Thyroid gland (tissue), 4 donors: ENCODE measurements at regions not wholly inside any gene's neighbourhood (a gene's known extent, or its start where the extent isn't known, plus 50 kb on each side); places are given as distances from the start of the nearest gene placed in this dataset.

Experiments
- DNase-seq, 2 donors: peaks; one replicate each; pipeline ENCODE4 v3.0.0-alpha.2; 2019
- H3K27ac ChIP-seq, 3 donors: fragments of 200-600 bp; sonication (generic); 1 replicate in 2 of 3; 2 replicates in 1 of 3; pipeline ENCODE4 v1.5.1; 2016 to 2019; ENCODE audit warnings: mild to moderate bottlenecking in 1 of 3, moderate library complexity in 1 of 3
- H3K27me3 ChIP-seq: fragments of 200-600 bp; sonication (generic); one replicate; pipeline ENCODE4 v1.5.1; 2019
- H3K36me3 ChIP-seq, 2 donors: fragments of 200-600 bp; sonication (generic); one replicate each; pipeline ENCODE4 v1.5.1; 2016 to 2019
- H3K4me1 ChIP-seq, 2 donors: fragments of 200-600 bp; sonication (generic); one replicate each; pipeline ENCODE4 v1.5.1; 2017 to 2019
- H3K4me3 ChIP-seq, 3 donors: fragments of 200-600 bp; sonication (generic); replicated peaks in 1 of 3; 1 replicate in 2 of 3; 2 replicates in 1 of 3; pipeline ENCODE4 v1.5.1; 2016; ENCODE audit warnings: mild to moderate bottlenecking in 1 of 3
- H3K9me3 ChIP-seq: fragments of 200-600 bp; sonication (generic); one replicate; pipeline ENCODE4 v1.5.1; 2017
- POLR2A ChIP-seq, 2 donors: fragments of 450-650 bp; IDR thresholded peaks; one replicate each; pipeline ENCODE4 v1.6.1; 2017; ENCODE audit warnings: antibody characterized with exemption in 2 of 2, mild to moderate bottlenecking in 2 of 2, moderate library complexity in 1 of 2
- WGBS, 2 donors: methylation state at CpG; one replicate each; pipeline ENCODE4 v1.1.5; 2017; 5-methylcytosine and 5-hydroxymethylcytosine counted together
- intact Hi-C: fragments of 100-400 bp; cut with DNase I; formaldehyde crosslinking; loops from one replicate; pipeline ENCODE4 v1.15.1; 2023
- TF ChIP-seq, protein P1 (sequence below), 6 experiments: fragments of 200-600 bp in 3 of 6; fragments of 450-650 bp in 3 of 6; sonication (generic) in 3 of 6; IDR thresholded peaks; one replicate each; pipeline ENCODE4 v1.5.1; 2016 to 2019; ENCODE audit warnings: antibody characterized with exemption in 6 of 6, mild to moderate bottlenecking in 2 of 6, inconsistent platforms in 1 of 6, moderate library complexity in 1 of 6

DNA sequence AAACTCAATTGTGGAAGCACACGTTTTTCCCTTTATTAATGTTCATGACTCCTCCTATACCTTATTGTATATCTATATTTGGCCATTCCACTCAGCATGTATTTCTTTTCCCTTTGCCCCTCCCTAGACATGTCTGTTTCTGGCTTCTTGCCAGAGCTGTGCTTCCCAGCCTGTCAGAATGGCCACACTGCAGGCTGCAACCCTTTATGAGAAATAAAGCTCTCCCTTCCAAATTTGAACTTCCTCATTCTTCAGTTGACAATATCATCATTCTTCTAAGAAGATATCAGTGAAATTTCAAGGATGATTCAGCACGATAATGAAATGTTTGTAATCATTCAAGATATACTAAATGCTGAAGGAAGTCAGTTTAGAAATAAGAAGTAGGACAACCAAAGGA, 107.6 kb upstream of the PRSS3 start:
- WGBS, 2 donors, result 49 to 57% methylated on average over 2 of the region's 2 CpGs
- H3K27me3 ChIP-seq, result no peaks in the 10 kb centered on the region
- no peak for DNase-seq
- intact Hi-C loops, result no loop called here
- no peaks in the 10 kb centered on the region for H3K4me1 ChIP-seq
- TF ChIP-seq POLR2A (IDR thresholded peaks at IDR 0.05), result no peak
- TF ChIP-seq, protein P1, sequence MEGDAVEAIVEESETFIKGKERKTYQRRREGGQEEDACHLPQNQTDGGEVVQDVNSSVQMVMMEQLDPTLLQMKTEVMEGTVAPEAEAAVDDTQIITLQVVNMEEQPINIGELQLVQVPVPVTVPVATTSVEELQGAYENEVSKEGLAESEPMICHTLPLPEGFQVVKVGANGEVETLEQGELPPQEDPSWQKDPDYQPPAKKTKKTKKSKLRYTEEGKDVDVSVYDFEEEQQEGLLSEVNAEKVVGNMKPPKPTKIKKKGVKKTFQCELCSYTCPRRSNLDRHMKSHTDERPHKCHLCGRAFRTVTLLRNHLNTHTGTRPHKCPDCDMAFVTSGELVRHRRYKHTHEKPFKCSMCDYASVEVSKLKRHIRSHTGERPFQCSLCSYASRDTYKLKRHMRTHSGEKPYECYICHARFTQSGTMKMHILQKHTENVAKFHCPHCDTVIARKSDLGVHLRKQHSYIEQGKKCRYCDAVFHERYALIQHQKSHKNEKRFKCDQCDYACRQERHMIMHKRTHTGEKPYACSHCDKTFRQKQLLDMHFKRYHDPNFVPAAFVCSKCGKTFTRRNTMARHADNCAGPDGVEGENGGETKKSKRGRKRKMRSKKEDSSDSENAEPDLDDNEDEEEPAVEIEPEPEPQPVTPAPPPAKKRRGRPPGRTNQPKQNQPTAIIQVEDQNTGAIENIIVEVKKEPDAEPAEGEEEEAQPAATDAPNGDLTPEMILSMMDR (IDR thresholded peaks at IDR 0.05), result no peak
- no peaks in the 10 kb centered on the region for H3K36me3 ChIP-seq
- no peak overlapping the region for H3K4me3 ChIP-seq
- H3K27ac ChIP-seq, result no peak overlapping the region
- no peaks in the 10 kb centered on the region for H3K9me3 ChIP-seq

DNA sequence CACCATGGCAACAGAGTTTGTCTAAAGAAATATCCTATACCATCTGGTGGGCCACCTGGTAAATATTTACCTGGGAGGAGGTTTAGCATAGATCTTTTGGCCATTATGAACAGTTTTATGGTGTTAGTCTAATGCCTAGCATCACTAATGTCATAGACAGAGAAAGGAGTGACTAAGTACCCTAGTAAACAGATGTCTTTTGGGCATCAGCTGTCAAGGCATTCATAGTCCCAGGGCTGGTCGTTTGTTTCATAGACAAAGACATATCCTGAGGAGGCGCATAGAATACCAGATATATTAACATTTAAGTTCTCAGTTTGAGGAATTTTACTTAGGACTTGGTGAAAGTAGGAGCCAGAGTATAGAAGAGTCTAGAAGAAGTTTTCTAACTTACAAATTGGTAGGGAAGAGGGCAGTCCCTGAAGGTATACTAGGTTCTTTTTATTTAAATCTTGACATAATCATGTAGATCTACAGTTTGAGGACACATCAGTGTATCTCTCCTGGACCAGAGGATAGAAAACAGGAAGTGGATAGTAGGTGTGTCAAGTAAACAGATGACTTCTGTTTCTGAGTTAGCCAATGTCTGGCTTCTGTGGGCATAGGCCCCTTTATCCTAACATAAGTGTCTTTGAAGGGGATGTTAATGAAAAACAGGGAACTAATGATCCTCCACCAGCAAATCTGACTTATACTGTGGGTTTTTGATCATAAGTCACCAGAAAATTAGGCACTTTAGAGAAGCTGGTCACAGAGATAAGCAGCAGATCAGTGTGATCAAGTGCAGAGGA, 105.0 kb upstream of the PRSS3 start:
- H3K27ac ChIP-seq, result no peak overlapping the region
- H3K27me3 ChIP-seq, result no peaks in the 10 kb centered on the region
- H3K36me3 ChIP-seq, result no peaks in the 10 kb centered on the region
- intact Hi-C loops, result no loop called here
- H3K9me3 ChIP-seq, result no peaks in the 10 kb centered on the region
- H3K4me3 ChIP-seq, result no peak overlapping the region
- TF ChIP-seq, protein P1 (IDR thresholded peaks at IDR 0.05), result no peak
- no peak for TF ChIP-seq POLR2A (IDR thresholded peaks at IDR 0.05)
- WGBS, 2 donors, result 73 to 86% methylated on average over 2 of the region's 2 CpGs
- H3K4me1 ChIP-seq, result no peaks in the 10 kb centered on the region
- no peak for DNase-seq

DNA sequence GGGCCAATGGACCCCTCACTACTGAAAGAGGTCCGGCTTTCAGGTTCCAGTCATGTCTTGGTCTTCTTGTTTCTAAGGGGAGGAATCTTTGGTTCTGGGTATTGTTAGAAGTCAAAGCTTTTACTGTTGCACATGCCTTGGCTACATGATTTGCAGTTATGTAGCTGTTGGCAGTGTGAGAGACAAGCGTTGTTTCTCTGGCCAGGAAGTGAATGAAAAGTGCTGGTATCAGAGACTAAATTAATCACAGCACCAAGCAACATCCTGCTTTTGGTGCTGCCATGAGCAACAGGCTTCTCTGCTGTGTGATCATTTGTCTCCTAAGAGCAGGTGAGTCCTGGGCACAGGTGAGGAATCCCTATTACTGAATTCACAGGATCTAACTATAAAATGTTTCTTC, 100.1 kb upstream of the PRSS3 start:
- intact Hi-C loops, result no loop called here
- WGBS, 2 donors, result 77 to 94% methylated on average over 2 of the region's 2 CpGs
- no peak overlapping the region for H3K4me3 ChIP-seq

DNA sequence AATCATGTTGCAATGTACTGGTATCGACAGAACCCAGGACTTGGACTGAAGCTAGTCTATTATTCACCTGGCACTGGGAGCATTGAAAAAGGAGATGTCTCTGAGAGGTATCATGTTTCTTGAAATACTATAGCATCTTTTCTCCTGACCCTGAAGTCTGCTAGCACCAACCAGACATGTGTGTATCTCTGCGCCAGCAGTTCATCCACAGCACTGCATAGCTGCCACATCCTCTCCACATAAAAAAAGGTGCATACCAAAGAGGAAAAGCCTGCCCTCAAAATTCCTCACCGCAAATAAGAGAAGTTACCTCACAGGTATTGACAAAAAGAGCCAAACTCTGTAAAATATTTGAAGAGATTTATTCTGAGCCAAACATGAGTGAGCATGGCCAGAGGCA, 99.5 kb upstream of the PRSS3 start:
- 92 to 95% methylated on average over 3 of the region's 3 CpGs for WGBS, 2 donors

More for the DNA sequence above, 100.1 kb upstream of the PRSS3 start:
- Histone ChIP-seq H3K27me3 (no peaks in the 10 kb centered on the region), H3K27ac (no peak overlapping the region), H3K4me1 (no peaks in the 10 kb centered on the region), H3K36me3 (no peaks in the 10 kb centered on the region), H3K9me3 (no peaks in the 10 kb centered on the region)
- TF ChIP-seq, protein P1 (IDR thresholded peaks at IDR 0.05), result no peak
- TF ChIP-seq POLR2A (IDR thresholded peaks at IDR 0.05), result no peak
- DNase-seq, result no peak

DNA sequence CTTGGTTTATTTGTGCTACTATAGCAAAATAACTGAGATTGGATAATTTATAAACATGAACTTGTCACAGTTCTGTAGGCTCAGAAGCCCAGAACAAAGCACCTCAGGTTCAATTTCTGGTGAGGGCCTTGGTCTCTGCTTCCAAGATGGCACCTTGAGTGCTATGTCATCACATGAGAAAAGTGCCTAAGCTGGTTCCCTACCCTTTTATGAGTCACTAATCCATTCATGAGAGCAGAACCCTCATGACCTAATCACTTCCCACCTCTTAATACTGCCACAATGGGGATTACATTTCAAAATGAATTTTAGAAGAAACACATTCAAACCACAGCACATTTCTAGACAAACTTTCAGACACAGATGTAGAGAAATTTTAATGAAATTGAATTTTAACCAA, 98.2 kb upstream of the PRSS3 start:
- Histone ChIP-seq H3K27me3 (no peaks in the 10 kb centered on the region), H3K36me3 (no peaks in the 10 kb centered on the region), H3K4me1 (no peaks in the 10 kb centered on the region), H3K27ac (no peak overlapping the region), H3K9me3 (no peaks in the 10 kb centered on the region), H3K4me3 (no peak overlapping the region)
- no peak for TF ChIP-seq POLR2A (IDR thresholded peaks at IDR 0.05)
- TF ChIP-seq, protein P1 (IDR thresholded peaks at IDR 0.05), result no peak
- DNase-seq, result no peak
- intact Hi-C loops, result no loop called here

More for the DNA sequence above, 99.5 kb upstream of the PRSS3 start:
- H3K27me3 ChIP-seq, result no peaks in the 10 kb centered on the region
- DNase-seq, result no peak
- intact Hi-C loops, result no loop called here
- no peaks in the 10 kb centered on the region for H3K4me1 ChIP-seq
- H3K27ac ChIP-seq, result no peak overlapping the region
- H3K36me3 ChIP-seq, result no peaks in the 10 kb centered on the region
- no peak for TF ChIP-seq POLR2A (IDR thresholded peaks at IDR 0.05)
- TF ChIP-seq, protein P1 (IDR thresholded peaks at IDR 0.05), result no peak
- no peaks in the 10 kb centered on the region for H3K9me3 ChIP-seq
- H3K4me3 ChIP-seq, result no peak overlapping the region
